A673 (cell line): ENCODE measurements at regions not wholly inside any gene's neighbourhood (a gene's known extent, or its start where the extent isn't known, plus 50 kb on each side); places are given as distances from the start of the nearest gene placed in this dataset.
"Not testable (repeated sequence)": the region's sequence is repeated elsewhere in the genome, so short reads cannot be mapped to it uniquely, and the experiment has no call there.

Experiments used
- BruUV-seq: library from RNA; stranded (reverse); fragments of 400-500 nt; replicated peaks from 2 replicates; lab custom pipeline; 2021; lab: Mats Ljungman, UMichigan
- CTCF ChIA-PET: fragments of 300-600 bp; sonication (Branson Sonifier 250); formaldehyde crosslinking; loops from one replicate; lab custom pipeline; 2022; ENCODE audit warnings: antibody characterized with exemption; lab: Charles Lee
- POLR2A ChIA-PET: fragments of 300-600 bp; sonication (Branson Sonifier 250); formaldehyde crosslinking; loops from one replicate; lab custom pipeline; 2022; ENCODE audit warnings: antibody characterized with exemption; ENCODE audit not compliant: low non-redundant PET; lab: Charles Lee
- DNase-seq: peaks from one replicate; pipeline ENCODE4 v3.0.0-alpha.2; 2015; ENCODE audit warnings: low spot score
- H3K27ac ChIP-seq: fragments of 200-600 bp; sonication (generic); 2 replicates; pipeline ENCODE4 v1.5.1; 2016; ENCODE audit warnings: mixed run types, low read depth, mild to moderate bottlenecking, mixed read lengths, antibody characterized with exemption, low read length; ENCODE audit not compliant: poor library complexity, severe bottlenecking
- H3K27me3 ChIP-seq: fragments of 200-600 bp; sonication (generic); replicated peaks from 2 replicates; pipeline ENCODE4 v1.6.1; 2017; ENCODE audit warnings: mixed run types, low read depth, mild to moderate bottlenecking, mixed read lengths, antibody characterized with exemption, low read length; ENCODE audit not compliant: insufficient read depth, poor library complexity
- H3K36me3 ChIP-seq: fragments of 200-600 bp; sonication (generic); 2 replicates; pipeline ENCODE4 v1.6.1; 2016; ENCODE audit warnings: mixed run types, mild to moderate bottlenecking, mixed read lengths, antibody characterized with exemption, low read length; ENCODE audit not compliant: insufficient read depth, poor library complexity, severe bottlenecking
- H3K4me1 ChIP-seq: fragments of 200-600 bp; sonication (generic); 2 replicates; pipeline ENCODE4 v1.6.1; 2017; ENCODE audit warnings: mixed run types, mild to moderate bottlenecking, mixed read lengths, antibody characterized with exemption, low read length; ENCODE audit not compliant: insufficient read depth, poor library complexity, severe bottlenecking
- H3K4me3 ChIP-seq: fragments of 200-600 bp; sonication (generic); 2 replicates; pipeline ENCODE4 v1.5.1; 2016; ENCODE audit warnings: low read depth, mixed run types, mild to moderate bottlenecking, mixed read lengths, low read length; ENCODE audit not compliant: poor library complexity, severe bottlenecking
- H3K9me3 ChIP-seq: fragments of 200-600 bp; sonication (generic); 2 replicates; pipeline ENCODE4 v1.6.1; 2016; ENCODE audit warnings: mixed run types, low read depth, mild to moderate bottlenecking, mixed read lengths, antibody characterized with exemption, low read length; ENCODE audit not compliant: poor library complexity, severe bottlenecking
- EZH2 ChIP-seq: fragments of 200-600 bp; sonication (generic); IDR thresholded peaks from 2 replicates; pipeline ENCODE4 v1.6.1; 2017; ENCODE audit warnings: borderline replicate concordance, low read depth, mild to moderate bottlenecking, mixed read lengths, antibody characterized with exemption, low read length; ENCODE audit not compliant: poor library complexity, severe bottlenecking
- intact Hi-C: fragments of 100-400 bp; cut with micrococcal nuclease; formaldehyde crosslinking; loops from one replicate; pipeline ENCODE4 v1.10.0; 2022; ENCODE audit not compliant: unreplicated experiment
- TF ChIP-seq, protein P1 (sequence below): fragments of 300-800, 200-600 bp; sonication (generic); conservative IDR thresholded peaks from 2 replicates; pipeline ENCODE4 v1.5.1; 2017; ENCODE audit warnings: low read depth, mild to moderate bottlenecking, antibody characterized with exemption, low read length, moderate library complexity, mixed read lengths

DNA sequence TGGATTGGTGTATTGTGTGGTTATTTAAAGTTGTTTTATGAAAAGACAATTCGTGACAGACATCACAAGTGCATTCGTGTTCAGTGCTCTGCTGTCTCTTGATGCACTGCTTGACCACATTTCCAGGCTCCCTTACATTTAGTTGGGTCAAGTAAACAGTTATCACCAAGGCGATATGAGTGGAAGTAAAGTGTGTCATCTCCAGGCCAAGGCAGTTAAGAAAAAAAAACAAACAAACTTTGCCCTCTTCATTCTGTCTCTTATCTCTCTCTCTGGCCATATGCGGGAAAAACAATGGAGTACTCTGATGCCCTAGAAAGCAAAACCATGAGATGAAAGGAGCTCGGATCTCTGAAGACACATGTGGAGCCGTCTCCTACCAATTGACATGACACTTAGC lies 131.1 kb downstream of the DSEL start:
- Histone ChIP-seq H3K27ac (no peak overlapping the region), H3K4me1 (peaks cover 4% of the 10 kb centered on the region), H3K9me3 (no peaks in the 10 kb centered on the region), H3K4me3 (no peak overlapping the region), H3K27me3 (no peaks in the 10 kb centered on the region), H3K36me3 (no peaks in the 10 kb centered on the region)
- TF ChIP-seq, protein P1, sequence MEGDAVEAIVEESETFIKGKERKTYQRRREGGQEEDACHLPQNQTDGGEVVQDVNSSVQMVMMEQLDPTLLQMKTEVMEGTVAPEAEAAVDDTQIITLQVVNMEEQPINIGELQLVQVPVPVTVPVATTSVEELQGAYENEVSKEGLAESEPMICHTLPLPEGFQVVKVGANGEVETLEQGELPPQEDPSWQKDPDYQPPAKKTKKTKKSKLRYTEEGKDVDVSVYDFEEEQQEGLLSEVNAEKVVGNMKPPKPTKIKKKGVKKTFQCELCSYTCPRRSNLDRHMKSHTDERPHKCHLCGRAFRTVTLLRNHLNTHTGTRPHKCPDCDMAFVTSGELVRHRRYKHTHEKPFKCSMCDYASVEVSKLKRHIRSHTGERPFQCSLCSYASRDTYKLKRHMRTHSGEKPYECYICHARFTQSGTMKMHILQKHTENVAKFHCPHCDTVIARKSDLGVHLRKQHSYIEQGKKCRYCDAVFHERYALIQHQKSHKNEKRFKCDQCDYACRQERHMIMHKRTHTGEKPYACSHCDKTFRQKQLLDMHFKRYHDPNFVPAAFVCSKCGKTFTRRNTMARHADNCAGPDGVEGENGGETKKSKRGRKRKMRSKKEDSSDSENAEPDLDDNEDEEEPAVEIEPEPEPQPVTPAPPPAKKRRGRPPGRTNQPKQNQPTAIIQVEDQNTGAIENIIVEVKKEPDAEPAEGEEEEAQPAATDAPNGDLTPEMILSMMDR: no peak
- no peak for TF ChIP-seq EZH2
- ChIA-PET POLR2A (no interaction called here), CTCF (no interaction called here)
- no peak for DNase-seq
- intact Hi-C loops: no loop called here
- no TSS peak for BruUV-seq

DNA sequence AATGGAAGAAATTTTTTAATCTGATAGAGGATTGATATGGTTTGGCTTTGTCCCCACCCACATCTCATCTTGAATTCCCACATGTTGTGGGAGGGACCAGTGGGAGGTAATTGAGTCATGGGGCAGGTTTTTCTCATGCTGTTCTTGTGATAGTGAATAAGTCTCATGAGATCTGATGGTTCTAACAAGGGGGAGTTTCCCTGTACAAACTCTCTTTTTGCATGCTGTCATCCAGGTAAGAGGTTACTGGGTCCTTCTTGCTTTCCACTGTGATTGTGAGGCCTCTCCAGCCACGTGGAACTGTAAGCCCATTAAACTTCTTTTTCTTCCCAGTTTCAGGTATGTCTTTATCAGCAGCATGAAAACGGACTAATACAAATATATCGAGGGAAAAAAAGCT lies 132.5 kb downstream of the DSEL start:
- H3K36me3 ChIP-seq, POLR2A ChIA-PET, H3K27ac ChIP-seq, H3K27me3 ChIP-seq, H3K9me3 ChIP-seq, BruUV-seq, DNase-seq, CTCF ChIA-PET, H3K4me3 ChIP-seq, intact Hi-C loops, H3K4me1 ChIP-seq: not testable (repeated sequence)

DNA sequence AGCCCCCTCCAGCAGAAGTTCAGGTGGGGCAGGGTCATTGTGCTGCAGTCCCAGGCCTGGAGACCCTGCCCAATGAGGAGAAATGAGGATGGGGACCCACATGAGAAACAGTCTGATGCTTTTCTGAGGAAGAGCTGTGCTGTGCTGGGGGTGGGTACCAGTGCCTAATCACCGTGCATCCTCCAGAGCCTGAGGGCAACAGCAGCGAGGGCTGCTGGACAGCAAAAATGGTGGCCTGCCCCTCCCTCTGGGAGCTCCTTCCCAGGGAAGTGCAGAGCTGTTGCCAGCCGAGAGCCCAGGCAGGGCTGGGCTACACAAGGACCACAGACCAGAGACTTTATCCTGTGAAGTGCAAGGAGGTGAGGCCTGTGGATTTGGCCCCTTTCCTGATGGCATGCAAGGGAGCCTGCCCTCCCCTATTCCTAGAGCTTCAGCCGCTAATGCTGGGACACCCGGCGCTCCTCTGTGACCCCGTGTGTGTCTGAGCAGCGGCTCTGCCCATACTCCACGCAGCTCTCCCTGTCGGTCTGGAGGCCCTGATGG lies 134.8 kb downstream of the DSEL start:
- Histone ChIP-seq H3K4me3 (no peak overlapping the region), H3K9me3 (no peaks in the 10 kb centered on the region), H3K27me3 (no peaks in the 10 kb centered on the region), H3K4me1 (no peaks in the 10 kb centered on the region), H3K27ac (no peak overlapping the region), H3K36me3 (no peaks in the 10 kb centered on the region)
- POLR2A ChIA-PET: no interaction called here
- intact Hi-C loops: no loop called here
- no TSS peak for BruUV-seq
- DNase-seq: no peak
- CTCF ChIA-PET: no interaction called here
- TF ChIP-seq, protein P1: no peak
- no peak for TF ChIP-seq EZH2

GRCh38 chr18:67380867-67381266 lies 135.7 kb downstream of the DSEL start:
- TF ChIP-seq EZH2: no peak
- TF ChIP-seq, protein P1: no peak
- no peak overlapping the region for H3K27ac ChIP-seq
- no peaks in the 10 kb centered on the region for H3K9me3 ChIP-seq
- DNase-seq: no peak
- intact Hi-C loops: no loop called here
- no peaks in the 10 kb centered on the region for H3K4me1 ChIP-seq
- no peaks in the 10 kb centered on the region for H3K36me3 ChIP-seq
- BruUV-seq: no TSS peak
- ChIA-PET CTCF (no interaction called here), POLR2A (no interaction called here)
- no peak overlapping the region for H3K4me3 ChIP-seq
- no peaks in the 10 kb centered on the region for H3K27me3 ChIP-seq
